Ammon's horn (tissue), 1 donor: ENCODE measurements at regions not wholly inside any gene's neighbourhood (a gene's known extent, or its start where the extent isn't known, plus 50 kb on each side); places are given as distances from the start of the nearest gene placed in this dataset.

Experiments used
- DNase-seq: peaks from one replicate; pipeline ENCODE4 v3.0.0-alpha.2; 2016; ENCODE audit warnings: low spot score

DNA sequence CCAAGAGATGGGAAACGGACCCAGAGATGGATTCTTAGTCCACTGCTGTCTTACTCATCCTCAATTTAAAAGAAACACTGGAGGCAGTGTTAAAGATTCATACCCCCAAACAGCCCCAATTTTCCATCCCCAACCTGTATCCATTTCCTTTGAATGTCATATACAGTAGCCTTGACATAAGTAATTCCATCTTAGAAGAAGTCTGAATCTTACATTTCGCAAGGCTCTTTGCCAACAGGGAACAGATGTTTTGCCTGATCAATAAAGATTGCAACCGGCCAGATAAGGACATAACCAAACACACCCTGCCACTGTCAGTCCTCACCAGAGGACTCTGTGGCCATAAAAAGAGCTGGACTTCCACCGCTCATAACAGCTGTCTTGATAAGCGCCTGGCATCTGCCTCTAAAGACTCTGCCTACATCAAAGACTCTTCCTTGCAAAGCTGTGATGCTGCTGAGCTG lies 59.0 kb upstream of the MED9 start:
- no peak for DNase-seq

DNA sequence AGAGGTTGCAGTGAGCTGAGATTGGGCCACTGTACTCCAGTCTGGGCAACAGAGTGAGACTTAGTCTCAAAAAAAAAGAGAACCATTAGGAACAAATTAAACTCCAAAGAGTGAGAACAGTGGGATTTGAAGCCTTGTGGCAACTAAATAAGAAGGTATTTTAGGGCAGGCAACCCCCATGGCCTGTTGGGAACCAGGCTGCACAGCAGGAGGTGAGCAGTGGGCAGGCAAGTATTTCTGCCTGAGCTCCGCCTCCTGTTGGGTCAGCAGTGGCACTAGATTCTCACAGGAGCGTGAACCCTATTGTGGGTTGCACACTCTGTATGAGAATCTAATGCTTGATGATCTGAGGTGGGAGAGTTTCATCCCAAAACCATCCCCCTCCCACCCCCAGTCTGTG lies 57.6 kb upstream of the MED9 start:
- DNase-seq, result no peak

DNA sequence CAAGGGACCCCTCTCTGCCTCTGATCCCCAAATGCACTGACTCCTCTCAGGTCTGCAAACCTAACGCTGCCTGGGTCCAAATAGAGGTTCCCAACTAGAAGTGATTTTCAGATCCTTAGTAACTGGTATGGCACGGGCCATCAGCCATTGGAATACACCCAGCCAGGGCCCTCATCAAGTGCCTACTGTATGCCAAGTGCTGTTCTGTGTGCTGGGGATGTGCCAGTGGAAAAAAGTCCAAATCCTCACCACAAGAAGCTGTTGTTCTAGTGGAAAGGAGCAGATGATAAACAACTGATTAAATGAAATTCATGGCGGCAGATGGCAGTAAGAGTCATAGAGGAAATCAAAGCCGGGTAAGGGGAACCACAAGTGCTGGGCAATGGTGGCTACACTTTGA lies 57.2 kb upstream of the MED9 start:
- peak; percentile 89 for DNase-seq

DNA sequence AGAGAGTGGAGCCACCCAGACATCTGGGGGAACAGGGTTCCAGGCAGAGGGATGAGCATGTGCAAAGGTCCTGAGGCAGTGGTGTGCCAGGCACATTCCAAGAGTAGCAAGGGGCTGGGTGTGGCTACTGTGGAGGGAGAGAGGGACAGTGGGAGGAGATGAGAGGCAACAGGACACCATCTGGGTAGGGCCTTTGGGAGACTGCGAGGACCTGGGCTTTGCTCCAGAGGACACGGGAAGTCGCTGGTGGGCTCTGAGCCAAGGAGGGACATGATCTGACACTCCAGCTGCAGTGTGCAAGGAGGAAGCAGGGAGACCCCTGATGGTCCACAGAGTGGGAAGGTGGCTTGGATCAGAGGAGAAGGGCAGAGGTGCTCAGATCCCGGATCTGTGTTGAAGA lies 56.7 kb upstream of the MED9 start:
- DNase-seq, result no peak

DNA sequence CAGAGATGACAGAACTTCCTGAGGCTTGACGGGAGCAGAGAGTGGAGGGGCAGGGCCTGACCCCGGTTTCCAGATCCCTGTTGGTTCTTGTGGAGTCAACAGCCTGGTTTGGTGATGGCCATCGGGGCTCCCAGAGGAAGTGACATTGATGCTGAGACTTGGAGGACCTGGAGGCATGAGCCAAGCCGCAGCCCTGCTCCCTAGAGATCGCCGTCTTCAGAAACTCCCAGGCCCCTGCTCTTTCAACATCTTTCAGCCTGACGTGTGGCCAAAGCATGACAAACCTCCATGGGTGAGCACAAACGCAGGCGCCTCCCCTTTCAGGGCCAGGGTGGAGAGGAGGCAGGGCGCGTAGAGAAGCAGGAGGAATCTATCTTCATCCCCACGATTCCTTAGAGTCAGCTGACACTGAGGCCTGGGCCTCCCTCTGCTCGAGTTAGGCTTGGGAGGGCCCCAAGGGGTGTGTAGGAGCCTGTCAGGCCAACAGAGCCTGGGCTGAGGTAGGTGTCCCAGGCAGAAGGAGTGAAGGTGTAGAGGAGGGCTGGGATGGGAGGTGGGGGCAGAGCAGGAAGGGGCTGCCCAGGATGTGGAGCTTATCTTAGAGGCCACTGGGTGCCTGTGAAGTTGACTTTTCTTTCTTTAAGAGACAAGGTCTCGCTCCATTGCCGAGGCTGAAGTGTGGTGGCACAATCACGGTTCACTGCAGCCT lies 56.1 kb upstream of the MED9 start:
- DNase-seq, result no peak

DNA sequence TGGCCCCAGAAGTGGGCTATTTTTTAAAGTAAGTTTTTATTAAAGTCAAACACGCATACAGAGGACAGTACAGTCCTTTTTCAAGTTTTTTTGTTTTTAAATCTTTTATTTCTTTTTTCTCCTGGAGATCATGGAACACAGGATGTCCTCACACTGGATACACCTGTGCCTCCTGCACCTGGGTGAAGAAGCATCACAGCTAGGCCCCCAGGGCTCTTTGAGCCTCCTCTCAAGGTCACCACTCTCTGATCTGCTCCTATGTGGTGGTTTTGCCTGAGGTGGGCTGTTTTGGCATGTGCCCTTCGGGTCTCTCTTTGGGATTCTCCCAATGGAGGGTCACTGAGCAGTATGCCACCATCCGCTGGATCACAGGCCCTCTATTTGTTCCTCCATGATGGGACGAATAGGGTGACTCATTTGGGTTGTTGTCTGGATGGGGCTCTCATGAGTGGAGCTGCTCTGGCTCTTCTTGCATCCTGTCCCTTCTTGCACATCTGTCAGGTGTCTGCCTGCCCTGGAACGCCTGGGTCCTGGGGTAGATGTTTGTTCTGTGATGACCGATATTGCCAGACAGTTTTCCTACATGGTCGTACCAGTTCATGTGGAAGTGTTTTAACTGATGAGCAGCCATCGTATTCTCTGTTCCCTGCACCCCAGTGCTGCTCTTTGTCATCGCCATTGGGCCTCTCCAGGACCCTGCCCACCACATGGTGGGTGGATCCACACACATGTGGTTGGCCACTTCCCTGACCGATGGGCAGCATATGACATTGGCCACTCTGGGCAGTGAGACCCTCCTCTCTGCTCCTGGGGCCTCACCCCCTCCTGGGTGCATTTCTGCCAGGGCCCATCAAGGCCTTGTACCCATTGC lies 55.2 kb upstream of the MED9 start:
- no peak for DNase-seq

DNA sequence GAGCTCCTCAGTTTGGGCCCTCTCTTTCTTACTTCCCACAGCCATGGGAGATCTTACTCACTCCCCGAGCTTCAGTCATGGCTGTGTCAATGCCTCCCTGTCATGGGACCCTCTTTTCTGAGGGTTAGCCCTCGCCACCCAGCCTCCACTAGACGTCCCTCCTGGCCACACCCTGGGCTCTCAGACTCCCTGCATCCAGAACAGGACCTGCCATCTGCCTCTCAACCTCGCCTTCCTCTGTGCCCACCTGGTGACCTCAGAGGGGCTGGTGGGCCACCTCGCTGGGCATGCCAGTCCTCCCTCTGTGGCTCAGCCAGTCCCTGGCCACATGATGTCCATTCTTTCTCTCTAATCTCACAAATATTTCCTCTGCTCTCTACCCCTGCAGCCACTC lies 54.6 kb upstream of the MED9 start:
- DNase-seq, result no peak

DNA sequence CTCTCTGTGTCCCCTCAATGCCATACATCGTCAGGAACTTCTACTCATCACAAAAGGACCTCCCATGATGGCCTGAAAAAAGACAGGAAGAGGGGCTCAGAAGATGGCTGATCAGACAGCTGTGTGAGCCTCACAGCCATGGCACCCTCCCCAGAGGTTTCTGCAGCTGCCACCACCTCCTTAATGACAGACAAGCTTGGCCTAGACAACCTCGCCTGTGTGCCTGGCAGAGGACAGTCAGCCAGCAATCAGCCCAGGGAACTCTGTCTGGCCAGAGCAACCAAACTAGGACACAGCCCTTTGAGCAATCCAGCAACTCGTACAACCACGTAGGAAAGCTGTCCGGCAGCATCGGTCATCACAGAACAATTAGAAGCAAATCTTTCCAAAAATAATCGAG lies 54.2 kb upstream of the MED9 start:
- DNase-seq, result no peak

DNA sequence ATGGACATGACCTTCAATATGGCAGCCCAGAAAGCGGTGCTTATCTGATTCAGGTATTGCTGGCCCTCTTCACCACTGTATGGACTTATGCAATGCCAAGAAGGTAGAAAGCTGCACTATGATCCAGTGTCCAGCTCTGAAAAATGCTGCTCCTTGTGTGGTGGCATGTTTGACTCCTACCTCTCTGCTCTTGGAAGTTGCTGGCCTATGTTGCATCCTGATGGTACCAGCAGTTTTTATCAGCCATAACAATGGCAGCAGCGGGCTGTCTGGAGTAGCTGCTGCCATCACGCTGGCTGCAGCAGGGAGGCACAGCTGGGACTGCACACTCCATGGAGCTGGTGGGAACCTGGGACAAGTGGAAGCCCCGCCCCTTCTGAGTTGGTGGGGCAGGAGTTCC lies 53.1 kb upstream of the MED9 start:
- no peak for DNase-seq

DNA sequence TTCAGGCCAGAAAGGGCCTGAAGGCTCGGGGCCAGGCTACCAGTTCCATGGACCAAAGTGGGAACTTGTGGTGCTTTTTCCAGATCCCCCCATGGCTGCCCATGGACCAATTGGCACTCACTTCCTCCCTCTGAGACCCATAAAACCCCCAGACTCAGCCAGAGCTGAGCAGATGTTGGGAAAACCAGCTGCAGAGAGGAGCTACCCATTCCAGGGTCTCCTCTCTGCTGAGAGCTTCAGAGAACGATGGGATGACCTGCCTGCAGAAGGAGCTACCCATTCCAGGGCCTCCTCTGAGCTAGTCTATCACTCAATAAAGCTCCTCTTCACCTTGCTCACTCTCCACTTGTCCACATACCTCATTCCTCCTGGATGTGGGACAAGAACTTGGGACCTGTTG lies 52.2 kb upstream of the MED9 start:
- no peak for DNase-seq

DNA sequence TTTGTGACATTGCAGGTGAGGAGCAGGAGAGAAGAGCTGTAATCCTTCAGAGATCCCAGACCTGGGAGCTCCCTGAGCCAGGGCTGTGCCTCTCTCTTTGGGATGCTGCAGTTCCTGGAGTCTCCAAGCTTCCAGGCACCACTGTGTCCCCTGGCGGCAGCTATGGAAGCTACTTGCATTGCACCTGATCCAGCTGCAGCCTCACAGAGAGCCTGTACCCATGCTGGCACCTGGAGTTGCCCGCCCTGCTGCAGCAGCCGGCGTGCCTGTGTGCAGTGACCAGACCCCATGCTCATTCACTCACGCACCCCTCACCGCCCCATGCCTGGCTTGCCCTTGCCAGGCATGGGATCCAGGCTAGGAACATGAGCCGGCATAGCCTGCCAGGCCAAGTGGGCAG lies 51.8 kb upstream of the MED9 start:
- no peak for DNase-seq

DNA sequence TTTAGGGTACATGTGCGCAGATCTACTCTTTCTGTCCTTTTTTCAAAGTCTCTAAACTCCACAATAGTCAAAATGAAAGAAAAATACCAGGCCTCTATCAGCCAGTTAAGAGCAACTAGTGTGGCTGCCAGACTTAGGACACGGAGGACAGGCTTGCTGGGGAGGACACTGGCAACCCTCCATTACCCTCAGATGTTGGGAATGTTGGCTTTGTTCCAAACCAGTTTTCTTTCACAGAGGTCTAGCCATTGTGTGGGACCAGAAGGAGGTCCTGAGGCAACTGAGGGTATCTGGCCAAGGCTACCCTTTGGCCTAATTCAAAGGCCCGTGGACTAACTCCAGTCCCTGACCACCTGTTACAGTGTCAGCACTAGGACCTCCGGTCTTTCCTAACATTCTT lies 51.2 kb upstream of the MED9 start:
- DNase-seq, result no peak

DNA sequence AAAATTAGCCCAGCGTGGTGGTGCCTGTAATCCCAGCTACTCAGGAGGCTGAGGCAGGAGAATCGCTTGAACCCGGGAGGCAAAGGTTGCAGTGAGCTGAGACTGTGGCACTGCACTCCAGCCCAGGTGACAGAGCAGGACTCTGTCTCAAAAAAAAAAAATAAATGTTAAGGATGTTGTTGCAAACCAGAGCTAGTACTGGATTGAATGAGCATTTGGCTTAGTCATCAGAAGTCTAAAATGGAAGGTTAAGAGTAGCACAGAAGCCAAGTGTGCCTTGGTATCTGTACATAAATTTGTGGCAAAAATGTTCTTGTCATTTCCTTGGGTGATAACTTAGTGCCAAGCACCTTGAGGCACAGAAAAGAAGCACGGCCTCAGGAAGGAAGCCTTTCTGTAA lies 50.6 kb upstream of the MED9 start:
- no peak for DNase-seq
